Right lobe of liver (tissue), 6 donors: ENCODE measurements at regions not wholly inside any gene's neighbourhood (a gene's known extent, or its start where the extent isn't known, plus 50 kb on each side); places are given as distances from the start of the nearest gene placed in this dataset.

ENCODE experiments used
- ATAC-seq, 4 donors: fragments of 200-7000 bp; cut with Tn5 transposase; one replicate each; pipeline ENCODE4 v1.9.1; 2020; ENCODE audit warnings: mild to moderate bottlenecking in 4 of 4, moderate library complexity in 4 of 4
- DNase-seq, 3 donors: peaks; one replicate each; pipeline ENCODE4 v3.0.0-alpha.2; 2020
- H3K27ac ChIP-seq, 3 donors: fragments of 200-600 bp; one replicate each; pipeline ENCODE4 v1.8.0; 2022
- H3K27me3 ChIP-seq, 2 donors: fragments of 200-600 bp; one replicate each; pipeline ENCODE4 v1.8.0; 2022
- H3K36me3 ChIP-seq, 4 donors: fragments of 200-600 bp; sonication (generic) in 1 of 4; one replicate each; pipeline versions ENCODE4 v1.5.1 to v1.8.0; 2017 to 2022; ENCODE audit warnings: control low read depth in 1 of 4
- H3K4me1 ChIP-seq, 4 donors: fragments of 200-600 bp; sonication (generic) in 1 of 4; one replicate each; pipeline versions ENCODE4 v1.5.1 to v1.8.0; 2017 to 2022; ENCODE audit warnings: control low read depth in 1 of 4
- H3K4me3 ChIP-seq, 3 donors: fragments of 200-600 bp; one replicate each; pipeline ENCODE4 v1.8.0; 2022
- H3K9me3 ChIP-seq, 4 donors: fragments of 200-600 bp; sonication (generic) in 1 of 4; one replicate each; pipeline versions ENCODE4 v1.5.1 to v1.8.0; 2017 to 2022; ENCODE audit warnings: control low read depth in 1 of 4
- POLR2A ChIP-seq: fragments of 450-650 bp; IDR thresholded peaks from one replicate; pipeline ENCODE4 v1.6.1; 2017; ENCODE audit warnings: antibody characterized with exemption, mild to moderate bottlenecking
- WGBS: methylation state at CpG from one replicate; pipeline ENCODE4 v1.1.6; 2018; ENCODE audit warnings: low coverage, low lambda C conversion rate; ENCODE audit not compliant: insufficient coverage; ENCODE audit errors: missing lambda C conversion rate; 5-methylcytosine and 5-hydroxymethylcytosine counted together
- intact Hi-C, 2 donors: fragments of 100-400 bp; cut with DNase I; formaldehyde crosslinking; loops; one replicate each; pipeline versions ENCODE4 v1.11.2 to v1.14.1; 2022
- TF ChIP-seq, protein P1 (sequence below), 4 donors: fragments of 200-600 bp in 3 of 4; fragments of 450-650 bp in 1 of 4; IDR thresholded peaks; one replicate each; pipeline versions ENCODE4 v1.5.1 to v1.8.0; 2016 to 2022; ENCODE audit warnings: antibody characterized with exemption in 4 of 4, mild to moderate bottlenecking in 2 of 4
- donor health status: DM: no; HTN: yes; CAD: no.
- donor health status: DM: no; HTN: no; CAD: no.
- donor health status: DM: no; HTN: no; CAD: no.
- donor health status: DM: no; HTN: yes; CAD: no.
- donor health status: DM: no; HTN: yes; CAD: no.

GRCh38 chrX:7205037-7205577 is 57.2 kb upstream of the PUDP start:
- DNase-seq (no peak), ATAC-seq (no peak)
- Histone ChIP-seq H3K4me3 (no peak overlapping the region), H3K9me3 (no peaks in the 10 kb centered on the region), H3K36me3 (no peaks in the 10 kb centered on the region), H3K27me3 (no peaks in the 10 kb centered on the region), H3K4me1 (no peaks in the 10 kb centered on the region), H3K27ac (no peak overlapping the region)
- no peak for TF ChIP-seq POLR2A
- TF ChIP-seq, protein P1, sequence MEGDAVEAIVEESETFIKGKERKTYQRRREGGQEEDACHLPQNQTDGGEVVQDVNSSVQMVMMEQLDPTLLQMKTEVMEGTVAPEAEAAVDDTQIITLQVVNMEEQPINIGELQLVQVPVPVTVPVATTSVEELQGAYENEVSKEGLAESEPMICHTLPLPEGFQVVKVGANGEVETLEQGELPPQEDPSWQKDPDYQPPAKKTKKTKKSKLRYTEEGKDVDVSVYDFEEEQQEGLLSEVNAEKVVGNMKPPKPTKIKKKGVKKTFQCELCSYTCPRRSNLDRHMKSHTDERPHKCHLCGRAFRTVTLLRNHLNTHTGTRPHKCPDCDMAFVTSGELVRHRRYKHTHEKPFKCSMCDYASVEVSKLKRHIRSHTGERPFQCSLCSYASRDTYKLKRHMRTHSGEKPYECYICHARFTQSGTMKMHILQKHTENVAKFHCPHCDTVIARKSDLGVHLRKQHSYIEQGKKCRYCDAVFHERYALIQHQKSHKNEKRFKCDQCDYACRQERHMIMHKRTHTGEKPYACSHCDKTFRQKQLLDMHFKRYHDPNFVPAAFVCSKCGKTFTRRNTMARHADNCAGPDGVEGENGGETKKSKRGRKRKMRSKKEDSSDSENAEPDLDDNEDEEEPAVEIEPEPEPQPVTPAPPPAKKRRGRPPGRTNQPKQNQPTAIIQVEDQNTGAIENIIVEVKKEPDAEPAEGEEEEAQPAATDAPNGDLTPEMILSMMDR (IDR thresholded peaks at IDR 0.05) = no peak
- WGBS = 53% methylated on average over 2 of the region's 2 CpGs
- intact Hi-C loops = no loop called here

- H3K27me3 ChIP-seq = no peaks in the 10 kb centered on the region
- ATAC-seq = no peak
- no peak for DNase-seq
- no peak for TF ChIP-seq POLR2A
- TF ChIP-seq, protein P1 (IDR thresholded peaks at IDR 0.05) = no peak
- no peak overlapping the region for H3K4me3 ChIP-seq
- 83% methylated on average over 1 of the region's 1 CpG for WGBS
- no peak overlapping the region for H3K27ac ChIP-seq
- no peaks in the 10 kb centered on the region for H3K4me1 ChIP-seq
- no peaks in the 10 kb centered on the region for H3K9me3 ChIP-seq
- H3K36me3 ChIP-seq = no peaks in the 10 kb centered on the region
- intact Hi-C loops = no loop called here
Observed at GRCh38 chrX:7204619-7205018, 56.7 kb upstream of the PUDP start.

- no peak for TF ChIP-seq POLR2A
- TF ChIP-seq, protein P1 (IDR thresholded peaks at IDR 0.05) = no peak
- H3K27me3 ChIP-seq = no peaks in the 10 kb centered on the region
- no peaks in the 10 kb centered on the region for H3K9me3 ChIP-seq
- no peak overlapping the region for H3K4me3 ChIP-seq
- no peak for ATAC-seq
- H3K36me3 ChIP-seq = no peaks in the 10 kb centered on the region
- no peak overlapping the region for H3K27ac ChIP-seq
- no peak for DNase-seq
- H3K4me1 ChIP-seq = no peaks in the 10 kb centered on the region
- intact Hi-C loops = no loop called here
- WGBS = 74% methylated on average over 3 of the region's 3 CpGs
Observed at GRCh38 chrX:7202206-7202605, 54.3 kb upstream of the PUDP start.

DNA sequence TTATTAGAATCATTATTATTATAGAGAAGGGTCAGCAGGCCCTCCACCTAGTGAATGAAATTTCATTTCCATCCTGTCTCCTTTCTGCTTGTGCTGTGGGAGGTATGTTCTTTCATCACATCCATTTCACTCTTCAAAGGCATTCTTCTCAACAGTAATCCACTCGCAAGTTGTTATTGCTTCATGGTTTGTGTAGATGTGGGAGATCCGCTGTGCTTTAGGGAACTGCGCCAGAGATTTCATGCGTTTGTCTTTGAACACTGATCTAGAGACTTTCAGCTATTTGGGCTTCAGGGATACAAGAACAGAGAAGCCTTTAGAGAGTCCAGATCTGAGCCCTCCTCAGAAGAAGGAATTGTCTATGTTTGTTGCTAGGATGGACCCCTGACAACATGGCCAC is 53.5 kb upstream of the PUDP start:
- Histone ChIP-seq H3K27ac (no peak overlapping the region), H3K4me1 (no peaks in the 10 kb centered on the region), H3K4me3 (no peak overlapping the region), H3K36me3 (no peaks in the 10 kb centered on the region), H3K9me3 (no peaks in the 10 kb centered on the region), H3K27me3 (no peaks in the 10 kb centered on the region)
- no peak for ATAC-seq
- TF ChIP-seq POLR2A = no peak
- TF ChIP-seq, protein P1 (IDR thresholded peaks at IDR 0.05) = no peak
- no peak for DNase-seq
- intact Hi-C loops = no loop called here
- WGBS = 93% methylated on average over 4 of the region's 4 CpGs

GRCh38 chrX:7198499-7198898 is 50.5 kb upstream of the PUDP start:
- intact Hi-C loops = no loop called here
- Histone ChIP-seq H3K36me3 (peaks cover 0 to 1% (median 0%) of the 10 kb centered on the region in 4 donors), H3K4me3 (no peak overlapping the region), H3K27me3 (no peaks in the 10 kb centered on the region), H3K4me1 (no peaks in the 10 kb centered on the region), H3K9me3 (no peaks in the 10 kb centered on the region), H3K27ac (no peak overlapping the region)
- TF ChIP-seq POLR2A = no peak
- TF ChIP-seq, protein P1 (IDR thresholded peaks at IDR 0.05) = no peak
- ATAC-seq = no peak
- 53% methylated on average over 4 of the region's 5 CpGs for WGBS
- no peak for DNase-seq
